Suprapubic skin (tissue), 4 donors: ENCODE measurements at regions not wholly inside any gene's neighbourhood (a gene's known extent, or its start where the extent isn't known, plus 50 kb on each side); places are given as distances from the start of the nearest gene placed in this dataset.

Experiments used
- CTCF ChIP-seq, 2 donors: fragments of 200-600 bp in 1 of 2; fragments of 450-650 bp in 1 of 2; sonication (generic) in 1 of 2; IDR thresholded peaks; one replicate each; pipeline ENCODE4 v1.5.1; 2016 to 2019; ENCODE audit warnings: antibody characterized with exemption in 2 of 2, mild to moderate bottlenecking in 1 of 2, moderate library complexity in 1 of 2
- EP300 ChIP-seq: sonication (generic); formaldehyde crosslinking; IDR thresholded peaks from one replicate; pipeline ENCODE4 v1.6.1; 2017; ENCODE audit warnings: antibody characterized with exemption
- POLR2A ChIP-seq, 2 donors: fragments of 450-650 bp; IDR thresholded peaks; one replicate each; pipeline ENCODE4 v1.6.1; 2017; ENCODE audit warnings: antibody characterized with exemption in 2 of 2, mild to moderate bottlenecking in 2 of 2, moderate library complexity in 2 of 2
- POLR2AphosphoS5 ChIP-seq, 3 donors: sonication (generic); formaldehyde crosslinking; IDR thresholded peaks; one replicate each; pipeline ENCODE4 v1.6.1; 2017; ENCODE audit warnings: antibody characterized with exemption in 3 of 3

GRCh38 chr13:32840989-32841713 is 175.1 kb upstream of the KL start:
- no peak for TF ChIP-seq EP300
- TF ChIP-seq CTCF (IDR thresholded peaks at IDR 0.05), result no peak
- TF ChIP-seq POLR2AphosphoS5 (IDR thresholded peaks at IDR 0.05), result no peak
- TF ChIP-seq POLR2A (IDR thresholded peaks at IDR 0.05), result no peak
